GM12878 (cell line): ENCODE measurements at regions not wholly inside any gene's neighbourhood (a gene's known extent, or its start where the extent isn't known, plus 50 kb on each side); places are given as distances from the start of the nearest gene placed in this dataset.

Source experiments
- ATAC-seq: fragments of 200-7000 bp; cut with Tn5 transposase; 3 replicates; pipeline ENCODE4 v1.9.1; 2020; ENCODE audit warnings: mild to moderate bottlenecking, moderate library complexity
- BruUV-seq: library from RNA; stranded (reverse); fragments of 400-500 nt; replicated peaks from 2 replicates; lab custom pipeline; 2021; lab: Mats Ljungman, UMichigan
- CTCF ChIA-PET: fragments of 300-600 bp; sonication (Branson Sonifier 250); formaldehyde crosslinking; extraction: SDS; loops from one replicate; lab custom pipeline; 2021; ENCODE audit warnings: inconsistent platforms; lab: Yijun Ruan, JAX
- POLR2A ChIA-PET: fragments of 350-600 bp; formaldehyde crosslinking; extraction: SDS; loops from one replicate; lab custom pipeline; 2021; ENCODE audit warnings: inconsistent platforms; lab: Charles Lee
- RAD21 ChIA-PET: fragments of 300-600 bp; sonication (Branson Sonifier 250); formaldehyde crosslinking; loops from one replicate; lab custom pipeline; 2023; ENCODE audit warnings: antibody characterized with exemption; ENCODE audit not compliant: unreplicated experiment; lab: Charles Lee
- SMC1A ChIA-PET: fragments of 300-600 bp; sonication (Branson Sonifier 250); formaldehyde crosslinking; loops from one replicate; lab custom pipeline; 2023; ENCODE audit not compliant: unreplicated experiment, uncharacterized antibody; lab: Charles Lee
- DNase-seq: peaks from one replicate; pipeline ENCODE4 v3.0.0-alpha.2; 2011; ENCODE audit warnings: low read depth, low spot score
- FAIRE-seq: peaks from 3 replicates; lab custom pipeline; 2011; peaks lifted over from hg19 to GRCh38; lab: Jason Lieb, UNC
- H2AFZ ChIP-seq: 2 replicates; pipeline ENCODE4 v1.6.0; 2011; ENCODE audit warnings: low read depth, low read length, control low read depth; ENCODE audit not compliant: control insufficient read depth
- H3K27ac ChIP-seq: 2 replicates; pipeline ENCODE4 v1.5.1; 2011; ENCODE audit warnings: control low read depth; ENCODE audit not compliant: control insufficient read depth, insufficient read depth
- H3K27me3 ChIP-seq, 2 experiments: replicated peaks in 1 of 2; 2 replicates each; pipeline versions ENCODE4 v1.6.0 to v1.6.1; 2011; ENCODE audit warnings: low read length in 1 of 2; ENCODE audit not compliant: control insufficient read depth in 2 of 2, insufficient read depth in 2 of 2
- H3K36me3 ChIP-seq, 2 experiments: 2 replicates each; pipeline ENCODE4 v1.5.1; 2011; ENCODE audit warnings: low read length in 1 of 2; ENCODE audit not compliant: control insufficient read depth in 2 of 2, insufficient read depth in 2 of 2
- H3K4me1 ChIP-seq: 2 replicates; pipeline ENCODE4 v1.6.1; 2011; ENCODE audit warnings: mild to moderate bottlenecking, low read length, moderate library complexity, mixed read lengths; ENCODE audit not compliant: control insufficient read depth, insufficient read depth
- H3K4me2 ChIP-seq: 2 replicates; pipeline ENCODE4 v1.6.0; 2011; ENCODE audit warnings: control low read depth; ENCODE audit not compliant: control insufficient read depth, insufficient read depth
- H3K4me3 ChIP-seq: fragments of 200-600 bp; sonication (generic); 2 replicates; pipeline ENCODE4 v1.5.1; 2016
- H3K79me2 ChIP-seq: 2 replicates; pipeline ENCODE4 v1.6.0; 2011; ENCODE audit warnings: low read length; ENCODE audit not compliant: control insufficient read depth, insufficient read depth
- H3K9ac ChIP-seq: 2 replicates; pipeline ENCODE4 v1.8.0; 2011; ENCODE audit warnings: low read length, control low read depth, mixed read lengths; ENCODE audit not compliant: control insufficient read depth, insufficient read depth
- H3K9me3 ChIP-seq: replicated peaks from 3 replicates; pipeline ENCODE4 v1.5.1; 2011; ENCODE audit warnings: mild to moderate bottlenecking, low read length; ENCODE audit not compliant: control insufficient read depth, insufficient read depth
- H4K20me1 ChIP-seq: 2 replicates; pipeline ENCODE4 v1.6.0; 2011; ENCODE audit not compliant: control insufficient read depth, insufficient read depth
- CBFB ChIP-seq: IDR thresholded peaks from 2 replicates; pipeline ENCODE4 v1.6.1; 2016; ENCODE audit warnings: antibody characterized with exemption, low read depth
- EGR1 ChIP-seq, 2 experiments: IDR thresholded peaks; 1 replicate in 1 of 2; 2 replicates in 1 of 2; pipeline ENCODE4 v1.6.1; 2011 to 2012; ENCODE audit warnings: low read depth in 2 of 2, low read length in 2 of 2, borderline replicate concordance in 1 of 2, mild to moderate bottlenecking in 1 of 2, moderate library complexity in 1 of 2
- ETV6 ChIP-seq, 2 experiments: fragments of 450-650 bp in 1 of 2; IDR thresholded peaks in 1 of 2; conservative IDR thresholded peaks in 1 of 2; 2 replicates each; pipeline ENCODE4 v1.6.1; 2014; ENCODE audit warnings: antibody characterized with exemption in 1 of 2, borderline replicate concordance in 1 of 2, low read depth in 1 of 2, mild to moderate bottlenecking in 1 of 2, moderate library complexity in 1 of 2
- WRNIP1 ChIP-seq: IDR thresholded peaks from 2 replicates; pipeline ENCODE4 v1.6.1; 2011; ENCODE audit warnings: low read depth, low read length, improper control_type of control experiment, borderline replicate concordance
- WGBS: methylation state at CpG from one replicate; pipeline ENCODE4 v1.1.6; 2016; ENCODE audit warnings: low lambda C conversion rate; ENCODE audit not compliant: insufficient replicate concordance, insufficient coverage; ENCODE audit errors: missing lambda C conversion rate; 5-methylcytosine and 5-hydroxymethylcytosine counted together
- in situ Hi-C: fragments of 300-500 bp; cut with MboI; formaldehyde crosslinking; loops from 9 replicates; pipeline ENCODE4 v1.14.3; 2018; ENCODE audit warnings: mixed read lengths
- intact Hi-C: fragments of 100-400 bp; cut with micrococcal nuclease; formaldehyde crosslinking; loops from one replicate; pipeline ENCODE4 v1.14.2; 2022; ENCODE audit not compliant: unreplicated experiment
- TF ChIP-seq, protein P1 (sequence below): IDR thresholded peaks from 2 replicates; pipeline ENCODE4 v1.6.1; 2011; ENCODE audit warnings: borderline replicate concordance, low read depth, mild to moderate bottlenecking, moderate library complexity, mixed read lengths, low read length; ENCODE audit not compliant: insufficient read depth; ENCODE audit errors: extremely low read length
- TF ChIP-seq, protein P2 (sequence below): IDR thresholded peaks from 2 replicates; pipeline ENCODE4 v1.6.1; 2012; ENCODE audit warnings: mild to moderate bottlenecking, low read depth, low read length
- TF ChIP-seq, protein P3 (sequence below): fragments of 450-650 bp; formaldehyde crosslinking; IDR thresholded peaks from 2 replicates; pipeline ENCODE4 v1.5.0; 2022; ENCODE audit warnings: mild to moderate bottlenecking, missing genetic modification characterization
- TF ChIP-seq, protein P4 (sequence below): fragments of 450-650 bp; formaldehyde crosslinking; IDR thresholded peaks from 2 replicates; pipeline ENCODE4 v1.4.0; 2020; ENCODE audit warnings: mild to moderate bottlenecking, moderate library complexity

DNA sequence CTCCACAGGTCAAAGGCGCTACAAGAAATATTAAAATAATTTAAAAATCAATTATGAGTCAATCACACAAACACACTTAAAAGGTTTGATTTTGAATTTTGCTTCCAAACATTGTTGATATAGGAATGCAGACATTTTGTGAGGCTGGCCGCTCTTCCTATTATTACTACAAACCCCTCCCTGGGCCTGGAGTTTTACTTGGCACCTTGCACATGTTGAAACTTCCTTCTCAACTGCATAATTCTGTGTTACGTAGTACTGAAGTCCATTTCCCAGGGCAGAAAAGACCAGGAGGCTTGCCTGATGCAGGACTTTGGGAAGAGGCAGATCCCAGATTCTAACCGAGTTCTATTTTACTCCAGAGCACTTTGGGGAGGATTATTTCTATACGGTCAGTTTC, 71.5 kb downstream of the CYTL1 start:
- no peak overlapping the region for H2AFZ ChIP-seq
- no peaks in the 10 kb centered on the region for H4K20me1 ChIP-seq
- BruUV-seq, result no TSS peak
- FAIRE-seq, result no peak
- H3K9me3 ChIP-seq, result no peaks in the 10 kb centered on the region; the same call in 2 of the 3 replicates
- no peak for TF ChIP-seq CBFB
- no peak for TF ChIP-seq WRNIP1
- TF ChIP-seq EGR1 (IDR thresholded peaks at IDR 0.05; ENCODE audit: borderline replicate concordance in 1 of 2, low read depth in 2 of 2, low read length in 2 of 2), result no peak
- TF ChIP-seq, protein P1, sequence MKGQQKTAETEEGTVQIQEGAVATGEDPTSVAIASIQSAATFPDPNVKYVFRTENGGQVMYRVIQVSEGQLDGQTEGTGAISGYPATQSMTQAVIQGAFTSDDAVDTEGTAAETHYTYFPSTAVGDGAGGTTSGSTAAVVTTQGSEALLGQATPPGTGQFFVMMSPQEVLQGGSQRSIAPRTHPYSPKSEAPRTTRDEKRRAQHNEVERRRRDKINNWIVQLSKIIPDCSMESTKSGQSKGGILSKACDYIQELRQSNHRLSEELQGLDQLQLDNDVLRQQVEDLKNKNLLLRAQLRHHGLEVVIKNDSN, result no peak
- TF ChIP-seq, protein P2, sequence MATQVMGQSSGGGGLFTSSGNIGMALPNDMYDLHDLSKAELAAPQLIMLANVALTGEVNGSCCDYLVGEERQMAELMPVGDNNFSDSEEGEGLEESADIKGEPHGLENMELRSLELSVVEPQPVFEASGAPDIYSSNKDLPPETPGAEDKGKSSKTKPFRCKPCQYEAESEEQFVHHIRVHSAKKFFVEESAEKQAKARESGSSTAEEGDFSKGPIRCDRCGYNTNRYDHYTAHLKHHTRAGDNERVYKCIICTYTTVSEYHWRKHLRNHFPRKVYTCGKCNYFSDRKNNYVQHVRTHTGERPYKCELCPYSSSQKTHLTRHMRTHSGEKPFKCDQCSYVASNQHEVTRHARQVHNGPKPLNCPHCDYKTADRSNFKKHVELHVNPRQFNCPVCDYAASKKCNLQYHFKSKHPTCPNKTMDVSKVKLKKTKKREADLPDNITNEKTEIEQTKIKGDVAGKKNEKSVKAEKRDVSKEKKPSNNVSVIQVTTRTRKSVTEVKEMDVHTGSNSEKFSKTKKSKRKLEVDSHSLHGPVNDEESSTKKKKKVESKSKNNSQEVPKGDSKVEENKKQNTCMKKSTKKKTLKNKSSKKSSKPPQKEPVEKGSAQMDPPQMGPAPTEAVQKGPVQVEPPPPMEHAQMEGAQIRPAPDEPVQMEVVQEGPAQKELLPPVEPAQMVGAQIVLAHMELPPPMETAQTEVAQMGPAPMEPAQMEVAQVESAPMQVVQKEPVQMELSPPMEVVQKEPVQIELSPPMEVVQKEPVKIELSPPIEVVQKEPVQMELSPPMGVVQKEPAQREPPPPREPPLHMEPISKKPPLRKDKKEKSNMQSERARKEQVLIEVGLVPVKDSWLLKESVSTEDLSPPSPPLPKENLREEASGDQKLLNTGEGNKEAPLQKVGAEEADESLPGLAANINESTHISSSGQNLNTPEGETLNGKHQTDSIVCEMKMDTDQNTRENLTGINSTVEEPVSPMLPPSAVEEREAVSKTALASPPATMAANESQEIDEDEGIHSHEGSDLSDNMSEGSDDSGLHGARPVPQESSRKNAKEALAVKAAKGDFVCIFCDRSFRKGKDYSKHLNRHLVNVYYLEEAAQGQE, result no peak
- TF ChIP-seq, protein P3, sequence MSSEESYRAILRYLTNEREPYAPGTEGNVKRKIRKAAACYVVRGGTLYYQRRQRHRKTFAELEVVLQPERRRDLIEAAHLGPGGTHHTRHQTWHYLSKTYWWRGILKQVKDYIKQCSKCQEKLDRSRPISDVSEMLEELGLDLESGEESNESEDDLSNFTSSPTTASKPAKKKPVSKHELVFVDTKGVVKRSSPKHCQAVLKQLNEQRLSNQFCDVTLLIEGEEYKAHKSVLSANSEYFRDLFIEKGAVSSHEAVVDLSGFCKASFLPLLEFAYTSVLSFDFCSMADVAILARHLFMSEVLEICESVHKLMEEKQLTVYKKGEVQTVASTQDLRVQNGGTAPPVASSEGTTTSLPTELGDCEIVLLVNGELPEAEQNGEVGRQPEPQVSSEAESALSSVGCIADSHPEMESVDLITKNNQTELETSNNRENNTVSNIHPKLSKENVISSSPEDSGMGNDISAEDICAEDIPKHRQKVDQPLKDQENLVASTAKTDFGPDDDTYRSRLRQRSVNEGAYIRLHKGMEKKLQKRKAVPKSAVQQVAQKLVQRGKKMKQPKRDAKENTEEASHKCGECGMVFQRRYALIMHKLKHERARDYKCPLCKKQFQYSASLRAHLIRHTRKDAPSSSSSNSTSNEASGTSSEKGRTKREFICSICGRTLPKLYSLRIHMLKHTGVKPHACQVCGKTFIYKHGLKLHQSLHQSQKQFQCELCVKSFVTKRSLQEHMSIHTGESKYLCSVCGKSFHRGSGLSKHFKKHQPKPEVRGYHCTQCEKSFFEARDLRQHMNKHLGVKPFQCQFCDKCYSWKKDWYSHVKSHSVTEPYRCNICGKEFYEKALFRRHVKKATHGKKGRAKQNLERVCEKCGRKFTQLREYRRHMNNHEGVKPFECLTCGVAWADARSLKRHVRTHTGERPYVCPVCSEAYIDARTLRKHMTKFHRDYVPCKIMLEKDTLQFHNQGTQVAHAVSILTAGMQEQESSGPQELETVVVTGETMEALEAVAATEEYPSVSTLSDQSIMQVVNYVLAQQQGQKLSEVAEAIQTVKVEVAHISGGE (CRISPR knock-in tag), result no peak
- no peak for TF ChIP-seq ETV6 (conservative IDR thresholded peaks at IDR 0.05 in 1 of 2, IDR thresholded peaks at IDR 0.05 in 1 of 2; ENCODE audit: borderline replicate concordance in 1 of 2, low read depth in 1 of 2)
- TF ChIP-seq, protein P4, sequence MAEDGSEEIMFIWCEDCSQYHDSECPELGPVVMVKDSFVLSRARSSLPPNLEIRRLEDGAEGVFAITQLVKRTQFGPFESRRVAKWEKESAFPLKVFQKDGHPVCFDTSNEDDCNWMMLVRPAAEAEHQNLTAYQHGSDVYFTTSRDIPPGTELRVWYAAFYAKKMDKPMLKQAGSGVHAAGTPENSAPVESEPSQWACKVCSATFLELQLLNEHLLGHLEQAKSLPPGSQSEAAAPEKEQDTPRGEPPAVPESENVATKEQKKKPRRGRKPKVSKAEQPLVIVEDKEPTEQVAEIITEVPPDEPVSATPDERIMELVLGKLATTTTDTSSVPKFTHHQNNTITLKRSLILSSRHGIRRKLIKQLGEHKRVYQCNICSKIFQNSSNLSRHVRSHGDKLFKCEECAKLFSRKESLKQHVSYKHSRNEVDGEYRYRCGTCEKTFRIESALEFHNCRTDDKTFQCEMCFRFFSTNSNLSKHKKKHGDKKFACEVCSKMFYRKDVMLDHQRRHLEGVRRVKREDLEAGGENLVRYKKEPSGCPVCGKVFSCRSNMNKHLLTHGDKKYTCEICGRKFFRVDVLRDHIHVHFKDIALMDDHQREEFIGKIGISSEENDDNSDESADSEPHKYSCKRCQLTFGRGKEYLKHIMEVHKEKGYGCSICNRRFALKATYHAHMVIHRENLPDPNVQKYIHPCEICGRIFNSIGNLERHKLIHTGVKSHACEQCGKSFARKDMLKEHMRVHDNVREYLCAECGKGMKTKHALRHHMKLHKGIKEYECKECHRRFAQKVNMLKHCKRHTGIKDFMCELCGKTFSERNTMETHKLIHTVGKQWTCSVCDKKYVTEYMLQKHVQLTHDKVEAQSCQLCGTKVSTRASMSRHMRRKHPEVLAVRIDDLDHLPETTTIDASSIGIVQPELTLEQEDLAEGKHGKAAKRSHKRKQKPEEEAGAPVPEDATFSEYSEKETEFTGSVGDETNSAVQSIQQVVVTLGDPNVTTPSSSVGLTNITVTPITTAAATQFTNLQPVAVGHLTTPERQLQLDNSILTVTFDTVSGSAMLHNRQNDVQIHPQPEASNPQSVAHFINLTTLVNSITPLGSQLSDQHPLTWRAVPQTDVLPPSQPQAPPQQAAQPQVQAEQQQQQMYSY (CRISPR knock-in tag), result no peak
- TF ChIP-seq, all 136 proteins: peak for 0
- DNase-seq, result no peak
- no peaks in the 10 kb centered on the region for H3K36me3 ChIP-seq
- ChIA-PET RAD21 (no interaction called here), POLR2A (no interaction called here), CTCF (no interaction called here), SMC1A (no interaction called here)
- intact Hi-C loops, result no loop called here
- H3K27me3 ChIP-seq, result no peaks in the 10 kb centered on the region; a peak in 1 of 4 replicates
- 71% methylated on average over 5 of the region's 5 CpGs for WGBS
- H3K4me1 ChIP-seq, result peaks cover 9% of the 10 kb centered on the region
- in situ Hi-C loops, result no loop called here
- no peak overlapping the region for H3K9ac ChIP-seq
- H3K4me2 ChIP-seq, result no peak overlapping the region
- H3K79me2 ChIP-seq, result no peaks in the 10 kb centered on the region
- no peak overlapping the region for H3K4me3 ChIP-seq
- H3K27ac ChIP-seq, result no peak overlapping the region
- ATAC-seq, result no peak
